GM21825 (cell line): ENCODE measurements at regions not wholly inside any gene's neighbourhood (a gene's known extent, or its start where the extent isn't known, plus 50 kb on each side); places are given as distances from the start of the nearest gene placed in this dataset.
A peak's percentile ranks its signal among the peaks of the same experiment; 100 is the strongest.
"Not testable (repeated sequence)": the region's sequence is repeated elsewhere in the genome, so short reads cannot be mapped to it uniquely, and the experiment has no call there.

Source experiments
- ATAC-seq: cut with Tn5 transposase; IDR thresholded peaks from one replicate; pipeline ENCODE4 v1.9.1; 2021; ENCODE audit warnings: mild to moderate bottlenecking, moderate library complexity; ENCODE audit not compliant: unreplicated experiment

- not testable (repeated sequence) for ATAC-seq
These were observed 900.2 kb upstream of the PRKX start for GRCh38 chrX:4613651-4614050.

- ATAC-seq = no peak
These were observed 875.4 kb upstream of the PRKX start for GRCh38 chrX:4588893-4589292.

- ATAC-seq = no peak
These were observed 875.0 kb upstream of the PRKX start for GRCh38 chrX:4588466-4588865.

GRCh38 chrX:4588056-4588455, 874.6 kb upstream of the PRKX start:
- no peak for ATAC-seq

- ATAC-seq = no peak
These were observed 866.5 kb upstream of the PRKX start for GRCh38 chrX:4579999-4580398.

- ATAC-seq = no peak
These were observed 866.0 kb upstream of the PRKX start for GRCh38 chrX:4579480-4579879.

GRCh38 chrX:4572691-4573090, 859.2 kb upstream of the PRKX start:
- no peak for ATAC-seq

- no peak for ATAC-seq
These were observed 856.7 kb upstream of the PRKX start for GRCh38 chrX:4570151-4570550.

GRCh38 chrX:4560192-4560591, 846.7 kb upstream of the PRKX start:
- no peak for ATAC-seq

- ATAC-seq = no peak
These were observed 836.6 kb upstream of the PRKX start for GRCh38 chrX:4550018-4550417.

- peak; percentile 89 for ATAC-seq
These were observed 833.9 kb upstream of the PRKX start for GRCh38 chrX:4547213-4547836.

GRCh38 chrX:4546178-4546577, 832.7 kb upstream of the PRKX start:
- not testable (repeated sequence) for ATAC-seq

- no peak for ATAC-seq
These were observed 814.8 kb upstream of the PRKX start for GRCh38 chrX:4528247-4528646.

GRCh38 chrX:4485912-4486311, 772.5 kb upstream of the PRKX start:
- no peak for ATAC-seq

GRCh38 chrX:4484266-4484665, 770.8 kb upstream of the PRKX start:
- no peak for ATAC-seq

GRCh38 chrX:4451591-4451990, 738.1 kb upstream of the PRKX start:
- ATAC-seq = no peak

GRCh38 chrX:4450177-4450576, 736.7 kb upstream of the PRKX start:
- no peak for ATAC-seq

- ATAC-seq = no peak
These were observed 722.5 kb upstream of the PRKX start for GRCh38 chrX:4435905-4436304.

GRCh38 chrX:4397471-4397870, 684.0 kb upstream of the PRKX start:
- ATAC-seq = no peak

GRCh38 chrX:4382273-4382672, 668.8 kb upstream of the PRKX start:
- ATAC-seq = no peak

- ATAC-seq = no peak
These were observed 667.3 kb upstream of the PRKX start for GRCh38 chrX:4380710-4381109.

- ATAC-seq = no peak
These were observed 665.6 kb upstream of the PRKX start for GRCh38 chrX:4379071-4379470.

GRCh38 chrX:4373791-4374190, 660.3 kb upstream of the PRKX start:
- ATAC-seq = no peak
